ENCODE measurements at regions not wholly inside any gene's neighbourhood (a gene's known extent, or its start where the extent isn't known, plus 50 kb on each side); places are given as distances from the start of the nearest gene placed in this dataset.

DNA sequence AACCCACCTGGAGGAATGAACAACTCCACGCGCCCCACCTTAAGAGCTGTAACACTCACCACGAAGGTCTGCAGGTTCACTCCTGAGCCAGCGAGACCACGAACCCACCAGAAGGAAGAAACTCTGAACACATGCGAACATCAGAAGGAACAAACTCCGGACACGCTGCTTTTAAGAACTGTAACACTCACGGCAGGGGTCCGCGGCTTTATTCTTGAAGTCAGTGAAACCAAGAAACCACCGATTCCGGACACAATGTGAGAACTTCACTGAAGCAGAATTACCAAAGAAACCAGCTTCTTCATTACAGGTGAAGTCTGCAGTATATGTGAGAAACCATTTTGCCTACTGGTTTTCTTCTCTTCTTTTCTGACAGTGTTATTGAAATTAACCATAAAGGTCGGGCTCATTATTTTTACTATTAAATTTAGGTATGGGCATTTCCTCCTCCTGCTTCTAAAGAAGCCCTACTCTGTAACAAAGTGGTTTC, 303.0 kb downstream of the KCNA4 start:
- POLR2A ChIA-PET = no interaction called here
- H3K4me3 Mint-ChIP-seq (ENCODE audit: unreplicated experiment) = no peak overlapping the region
- TF ChIP-seq, protein P1, sequence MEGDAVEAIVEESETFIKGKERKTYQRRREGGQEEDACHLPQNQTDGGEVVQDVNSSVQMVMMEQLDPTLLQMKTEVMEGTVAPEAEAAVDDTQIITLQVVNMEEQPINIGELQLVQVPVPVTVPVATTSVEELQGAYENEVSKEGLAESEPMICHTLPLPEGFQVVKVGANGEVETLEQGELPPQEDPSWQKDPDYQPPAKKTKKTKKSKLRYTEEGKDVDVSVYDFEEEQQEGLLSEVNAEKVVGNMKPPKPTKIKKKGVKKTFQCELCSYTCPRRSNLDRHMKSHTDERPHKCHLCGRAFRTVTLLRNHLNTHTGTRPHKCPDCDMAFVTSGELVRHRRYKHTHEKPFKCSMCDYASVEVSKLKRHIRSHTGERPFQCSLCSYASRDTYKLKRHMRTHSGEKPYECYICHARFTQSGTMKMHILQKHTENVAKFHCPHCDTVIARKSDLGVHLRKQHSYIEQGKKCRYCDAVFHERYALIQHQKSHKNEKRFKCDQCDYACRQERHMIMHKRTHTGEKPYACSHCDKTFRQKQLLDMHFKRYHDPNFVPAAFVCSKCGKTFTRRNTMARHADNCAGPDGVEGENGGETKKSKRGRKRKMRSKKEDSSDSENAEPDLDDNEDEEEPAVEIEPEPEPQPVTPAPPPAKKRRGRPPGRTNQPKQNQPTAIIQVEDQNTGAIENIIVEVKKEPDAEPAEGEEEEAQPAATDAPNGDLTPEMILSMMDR (IDR thresholded peaks at IDR 0.05; ENCODE audit: unreplicated experiment) = no peak
- H3K9me3 Mint-ChIP-seq (ENCODE audit: unreplicated experiment) = no peaks in the 10 kb centered on the region
- CTCF ChIA-PET = interaction anchor here (1.3 kb wide), 1 partner anchor 61 kb away, joined by 4 read pairs; no protein-coding TSS in a partner anchor
- intact Hi-C loops (cut with micrococcal nuclease) = no loop called here
- no TSS peak for BruUV-seq (replicated peaks)
- DNase-seq (ENCODE audit: unreplicated experiment) = no peak
- H3K27ac Mint-ChIP-seq (ENCODE audit: low read depth, unreplicated experiment) = no peak overlapping the region
- H3K36me3 Mint-ChIP-seq (ENCODE audit: insufficient read depth, unreplicated experiment) = no peaks in the 10 kb centered on the region
- no peaks in the 10 kb centered on the region for H3K4me1 Mint-ChIP-seq (ENCODE audit: insufficient read depth, unreplicated experiment)
- H3K27me3 Mint-ChIP-seq (ENCODE audit: insufficient read depth, unreplicated experiment) = no peaks in the 10 kb centered on the region

DNA sequence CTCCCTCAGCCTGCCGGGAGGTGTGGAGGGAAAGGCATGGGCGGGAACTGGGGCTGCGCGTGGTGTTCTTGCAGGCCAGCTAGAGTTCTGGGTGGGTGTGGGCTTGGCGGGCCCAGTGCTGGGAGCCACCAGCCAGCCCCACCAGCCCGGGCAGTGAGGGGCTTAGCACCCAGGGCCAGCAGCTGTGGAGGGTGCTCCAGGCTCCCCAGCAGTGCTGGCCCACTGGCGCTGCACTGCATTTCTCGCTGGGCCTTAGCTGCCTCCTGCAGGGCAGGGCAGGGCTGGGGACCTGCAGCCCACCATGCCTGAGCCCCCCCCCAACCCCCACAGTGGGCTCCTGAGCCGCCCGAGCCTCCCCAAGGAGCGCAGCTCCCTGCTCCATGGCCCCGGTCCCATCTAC, 304.2 kb downstream of the KCNA4 start:
- no peak for DNase-seq (ENCODE audit: unreplicated experiment)

DNA sequence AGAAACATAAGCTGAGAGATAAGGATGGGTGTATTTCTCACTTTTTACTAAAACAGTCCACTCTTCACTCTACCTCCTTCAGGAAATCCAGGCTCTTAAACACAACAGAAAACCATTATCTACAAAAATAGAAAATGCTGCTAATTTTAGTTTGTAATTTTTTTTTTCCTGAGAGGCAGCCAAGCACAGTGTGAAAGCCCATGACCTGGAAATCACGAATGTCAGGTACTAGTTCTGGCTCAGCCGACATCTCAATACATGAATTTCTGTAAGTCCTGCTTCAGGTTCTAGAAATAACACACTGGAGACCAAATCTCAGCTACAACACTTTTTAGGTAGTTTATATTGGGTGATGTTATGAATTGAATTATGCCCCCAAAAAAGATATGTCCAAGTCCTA, 308.9 kb downstream of the KCNA4 start:
- Mint-ChIP-seq H3K27ac (ENCODE audit: low read depth, unreplicated experiment) (no peak overlapping the region), H3K36me3 (ENCODE audit: insufficient read depth, unreplicated experiment) (peaks cover 6% of the 10 kb centered on the region), H3K4me3 (ENCODE audit: unreplicated experiment) (no peak overlapping the region), H3K4me1 (ENCODE audit: insufficient read depth, unreplicated experiment) (no peaks in the 10 kb centered on the region), H3K27me3 (ENCODE audit: insufficient read depth, unreplicated experiment) (no peaks in the 10 kb centered on the region), H3K9me3 (ENCODE audit: unreplicated experiment) (no peaks in the 10 kb centered on the region)
- TF ChIP-seq, protein P1 (IDR thresholded peaks at IDR 0.05; ENCODE audit: unreplicated experiment) = no peak
- intact Hi-C loops (cut with micrococcal nuclease) = no loop called here
- DNase-seq (ENCODE audit: unreplicated experiment) = no peak
- BruUV-seq (replicated peaks) = no TSS peak
- CTCF ChIA-PET = interaction anchor here (0.6 to 0.8 kb wide), 2 partner anchors 280 to 1252 kb away, joined by 3 read pairs; no protein-coding TSS in a partner anchor
- POLR2A ChIA-PET = no interaction called here

More for the DNA sequence above, 304.2 kb downstream of the KCNA4 start:
- no peaks in the 10 kb centered on the region for H3K4me1 Mint-ChIP-seq (ENCODE audit: insufficient read depth, unreplicated experiment)
- TF ChIP-seq, protein P1 (IDR thresholded peaks at IDR 0.05; ENCODE audit: unreplicated experiment) = no peak
- H3K27me3 Mint-ChIP-seq (ENCODE audit: insufficient read depth, unreplicated experiment) = no peaks in the 10 kb centered on the region
- H3K9me3 Mint-ChIP-seq (ENCODE audit: unreplicated experiment) = no peaks in the 10 kb centered on the region
- intact Hi-C loops (cut with micrococcal nuclease) = no loop called here
- no peaks in the 10 kb centered on the region for H3K36me3 Mint-ChIP-seq (ENCODE audit: insufficient read depth, unreplicated experiment)
- POLR2A ChIA-PET = no interaction called here
- H3K27ac Mint-ChIP-seq (ENCODE audit: low read depth, unreplicated experiment) = no peak overlapping the region
- BruUV-seq (replicated peaks) = no TSS peak
- H3K4me3 Mint-ChIP-seq (ENCODE audit: unreplicated experiment) = no peak overlapping the region
- CTCF ChIA-PET = no interaction called here

DNA sequence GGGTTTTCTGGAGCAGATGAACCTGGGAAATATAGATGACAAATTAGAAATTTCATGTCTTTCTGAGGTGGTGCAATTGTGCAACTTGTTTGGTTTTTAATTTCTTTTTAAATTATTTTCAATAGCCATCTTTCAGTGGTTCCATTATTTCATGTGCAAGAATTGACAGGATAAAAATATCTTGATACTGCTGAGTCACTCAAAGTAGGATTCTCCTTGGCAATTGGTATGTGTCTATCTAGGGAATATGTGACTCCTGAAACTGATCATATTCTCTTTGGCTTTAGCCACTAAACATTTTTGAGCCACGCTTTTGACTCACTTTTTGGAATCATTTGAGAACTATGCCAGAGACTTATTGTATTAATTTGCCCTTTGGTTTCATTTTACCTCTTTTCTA, 331.5 kb downstream of the KCNA4 start:
- intact Hi-C loops (cut with micrococcal nuclease) = no loop called here
- no peak for DNase-seq (ENCODE audit: unreplicated experiment)
- BruUV-seq (replicated peaks) = no TSS peak

More for the DNA sequence above, 331.5 kb downstream of the KCNA4 start:
- Mint-ChIP-seq H3K27me3 (ENCODE audit: insufficient read depth, unreplicated experiment) (no peaks in the 10 kb centered on the region), H3K4me1 (ENCODE audit: insufficient read depth, unreplicated experiment) (no peaks in the 10 kb centered on the region), H3K9me3 (ENCODE audit: unreplicated experiment) (no peaks in the 10 kb centered on the region), H3K36me3 (ENCODE audit: insufficient read depth, unreplicated experiment) (no peaks in the 10 kb centered on the region), H3K4me3 (ENCODE audit: unreplicated experiment) (no peak overlapping the region), H3K27ac (ENCODE audit: low read depth, unreplicated experiment) (no peak overlapping the region)
- CTCF ChIA-PET = no interaction called here
- POLR2A ChIA-PET = interaction anchor here (0.8 kb wide), 1 partner anchor 632 kb away, joined by 3 read pairs; no protein-coding TSS in a partner anchor
- TF ChIP-seq, protein P1 (IDR thresholded peaks at IDR 0.05; ENCODE audit: unreplicated experiment) = no peak
